NCI-H128 (cell line): ENCODE measurements at regions not wholly inside any gene's neighbourhood (a gene's known extent, or its start where the extent isn't known, plus 50 kb on each side); places are given as distances from the start of the nearest gene placed in this dataset.

Source experiments
- DNase-seq: peaks from one replicate; lab custom pipeline; 2025; ENCODE audit not compliant: unreplicated experiment; lab: John Stamatoyannopoulos, UW

GRCh38 chr5:7955476-7955875 lies 86.5 kb downstream of the MTRR start:
- DNase-seq, result no peak

- DNase-seq, result no peak
Observed at GRCh38 chr5:7957329-7957728, 88.4 kb downstream of the MTRR start.

- no peak for DNase-seq
Observed at GRCh38 chr5:7960142-7960541, 91.2 kb downstream of the MTRR start.

GRCh38 chr5:7961540-7961939 lies 92.6 kb downstream of the MTRR start:
- DNase-seq, result no peak

GRCh38 chr5:7970816-7971215 lies 101.9 kb downstream of the MTRR start:
- DNase-seq, result no peak

GRCh38 chr5:7976411-7977190 lies 107.7 kb downstream of the MTRR start:
- DNase-seq, result no peak

GRCh38 chr5:7978114-7978513 lies 109.2 kb downstream of the MTRR start:
- no peak for DNase-seq

- DNase-seq, result no peak
Observed at GRCh38 chr5:7978991-7979390, 110.0 kb downstream of the MTRR start.

- DNase-seq, result no peak
Observed at GRCh38 chr5:7980881-7981280, 111.9 kb downstream of the MTRR start.

- DNase-seq, result no peak
Observed at GRCh38 chr5:7983433-7983832, 114.5 kb downstream of the MTRR start.

- DNase-seq, result no peak
Observed at GRCh38 chr5:7991125-7991821, 122.3 kb downstream of the MTRR start.

- no peak for DNase-seq
Observed at GRCh38 chr5:7995688-7996294, 126.8 kb downstream of the MTRR start.

- DNase-seq, result no peak
Observed at GRCh38 chr5:8005416-8005815, 136.5 kb downstream of the MTRR start.

GRCh38 chr5:8012131-8012977 lies 143.4 kb downstream of the MTRR start:
- no peak for DNase-seq

- DNase-seq, result no peak
Observed at GRCh38 chr5:8013948-8014710, 145.2 kb downstream of the MTRR start.

GRCh38 chr5:8019719-8020218 lies 150.8 kb downstream of the MTRR start:
- no peak for DNase-seq

- DNase-seq, result no peak
Observed at GRCh38 chr5:8020861-8021514, 152.0 kb downstream of the MTRR start.

GRCh38 chr5:8028243-8028642 lies 159.3 kb downstream of the MTRR start:
- no peak for DNase-seq

- DNase-seq, result no peak
Observed at GRCh38 chr5:8033261-8033660, 164.3 kb downstream of the MTRR start.

- DNase-seq, result no peak
Observed at GRCh38 chr5:8034852-8035251, 165.9 kb downstream of the MTRR start.
